ENCODE measurements at regions not wholly inside any gene's neighbourhood (a gene's known extent, or its start where the extent isn't known, plus 50 kb on each side); places are given as distances from the start of the nearest gene placed in this dataset.
"Not testable (repeated sequence)": the region's sequence is repeated elsewhere in the genome, so short reads cannot be mapped to it uniquely, and the experiment has no call there.

GRCh38 chr2:212832211-212833195 is 293.9 kb upstream of the ERBB4 start:
- H3K9me3 ChIP-seq (ENCODE audit: low read length) = peaks cover 11% of the 10 kb centered on the region

GRCh38 chr2:212831671-212832199 is 293.1 kb upstream of the ERBB4 start:
- no peaks in the 10 kb centered on the region for H3K36me3 ChIP-seq (ENCODE audit: insufficient read depth, low read length)
- peaks cover 11% of the 10 kb centered on the region for H3K9me3 ChIP-seq (ENCODE audit: low read length)
- H3K4me1 ChIP-seq (ENCODE audit: insufficient read depth, low read length) = no peaks in the 10 kb centered on the region
- H3K27me3 ChIP-seq (ENCODE audit: insufficient read depth, low read length) = no peaks in the 10 kb centered on the region
- no peak overlapping the region for H3K4me3 ChIP-seq (ENCODE audit: low read length)
- H2AFZ ChIP-seq (ENCODE audit: low read depth, low read length) = no peak overlapping the region

More at GRCh38 chr2:212832211-212833195, 293.9 kb upstream of the ERBB4 start:
- Histone ChIP-seq H2AFZ (ENCODE audit: low read depth, low read length) (no peak overlapping the region), H3K36me3 (ENCODE audit: insufficient read depth, low read length) (no peaks in the 10 kb centered on the region), H3K4me1 (ENCODE audit: insufficient read depth, low read length) (no peaks in the 10 kb centered on the region), H3K4me3 (ENCODE audit: low read length) (no peak overlapping the region), H3K27me3 (ENCODE audit: insufficient read depth, low read length) (no peaks in the 10 kb centered on the region)

GRCh38 chr2:212816267-212816666 is 277.7 kb upstream of the ERBB4 start:
- no peak overlapping the region for H2AFZ ChIP-seq (ENCODE audit: low read depth, low read length)
- no peaks in the 10 kb centered on the region for H3K36me3 ChIP-seq (ENCODE audit: insufficient read depth, low read length)

GRCh38 chr2:212815453-212815852 is 276.9 kb upstream of the ERBB4 start:
- no peaks in the 10 kb centered on the region for H3K9me3 ChIP-seq (ENCODE audit: low read length)
- no peaks in the 10 kb centered on the region for H3K27me3 ChIP-seq (ENCODE audit: insufficient read depth, low read length)
- no peak overlapping the region for H3K4me3 ChIP-seq (ENCODE audit: low read length)
- H3K36me3 ChIP-seq (ENCODE audit: insufficient read depth, low read length) = no peaks in the 10 kb centered on the region
- no peak overlapping the region for H2AFZ ChIP-seq (ENCODE audit: low read depth, low read length)
- H3K4me1 ChIP-seq (ENCODE audit: insufficient read depth, low read length) = no peaks in the 10 kb centered on the region

More at GRCh38 chr2:212816267-212816666, 277.7 kb upstream of the ERBB4 start:
- Histone ChIP-seq H3K4me1 (ENCODE audit: insufficient read depth, low read length) (no peaks in the 10 kb centered on the region), H3K4me3 (ENCODE audit: low read length) (no peak overlapping the region), H3K27me3 (ENCODE audit: insufficient read depth, low read length) (no peaks in the 10 kb centered on the region), H3K9me3 (ENCODE audit: low read length) (no peaks in the 10 kb centered on the region)

GRCh38 chr2:212814941-212815340 is 276.3 kb upstream of the ERBB4 start:
- Histone ChIP-seq H3K4me3 (ENCODE audit: low read length) (no peak overlapping the region), H3K4me1 (ENCODE audit: insufficient read depth, low read length) (no peaks in the 10 kb centered on the region), H3K9me3 (ENCODE audit: low read length) (no peaks in the 10 kb centered on the region), H2AFZ (ENCODE audit: low read depth, low read length) (no peak overlapping the region), H3K27me3 (ENCODE audit: insufficient read depth, low read length) (no peaks in the 10 kb centered on the region), H3K36me3 (ENCODE audit: insufficient read depth, low read length) (no peaks in the 10 kb centered on the region)

- H3K27me3 ChIP-seq (ENCODE audit: insufficient read depth, low read length) = no peaks in the 10 kb centered on the region
- H3K9me3 ChIP-seq (ENCODE audit: low read length) = no peaks in the 10 kb centered on the region
- H3K4me3 ChIP-seq (ENCODE audit: low read length) = no peak overlapping the region
- H3K4me1 ChIP-seq (ENCODE audit: insufficient read depth, low read length) = no peaks in the 10 kb centered on the region
- H3K36me3 ChIP-seq (ENCODE audit: insufficient read depth, low read length) = no peaks in the 10 kb centered on the region
- H2AFZ ChIP-seq (ENCODE audit: low read depth, low read length) = no peak overlapping the region
Measured at GRCh38 chr2:212811921-212812320, 273.3 kb upstream of the ERBB4 start.

- no peaks in the 10 kb centered on the region for H3K4me1 ChIP-seq (ENCODE audit: insufficient read depth, low read length)
- no peak overlapping the region for H2AFZ ChIP-seq (ENCODE audit: low read depth, low read length)
- H3K36me3 ChIP-seq (ENCODE audit: insufficient read depth, low read length) = no peaks in the 10 kb centered on the region
- no peaks in the 10 kb centered on the region for H3K9me3 ChIP-seq (ENCODE audit: low read length)
- no peak overlapping the region for H3K4me3 ChIP-seq (ENCODE audit: low read length)
- no peaks in the 10 kb centered on the region for H3K27me3 ChIP-seq (ENCODE audit: insufficient read depth, low read length)
Measured at GRCh38 chr2:212811036-212811805, 272.6 kb upstream of the ERBB4 start.

GRCh38 chr2:212797484-212798205 is 259.0 kb upstream of the ERBB4 start:
- no peaks in the 10 kb centered on the region for H3K36me3 ChIP-seq (ENCODE audit: insufficient read depth, low read length)
- H3K4me3 ChIP-seq (ENCODE audit: low read length) = no peak overlapping the region
- H3K9me3 ChIP-seq (ENCODE audit: low read length) = no peaks in the 10 kb centered on the region

GRCh38 chr2:212794471-212794870 is 255.9 kb upstream of the ERBB4 start:
- no peak overlapping the region for H2AFZ ChIP-seq (ENCODE audit: low read depth, low read length)
- no peak overlapping the region for H3K4me3 ChIP-seq (ENCODE audit: low read length)
- no peaks in the 10 kb centered on the region for H3K4me1 ChIP-seq (ENCODE audit: insufficient read depth, low read length)
- H3K9me3 ChIP-seq (ENCODE audit: low read length) = no peaks in the 10 kb centered on the region
- H3K27me3 ChIP-seq (ENCODE audit: insufficient read depth, low read length) = no peaks in the 10 kb centered on the region
- H3K36me3 ChIP-seq (ENCODE audit: insufficient read depth, low read length) = no peaks in the 10 kb centered on the region

More at GRCh38 chr2:212797484-212798205, 259.0 kb upstream of the ERBB4 start:
- H3K27me3 ChIP-seq (ENCODE audit: insufficient read depth, low read length) = no peaks in the 10 kb centered on the region
- no peaks in the 10 kb centered on the region for H3K4me1 ChIP-seq (ENCODE audit: insufficient read depth, low read length)
- no peak overlapping the region for H2AFZ ChIP-seq (ENCODE audit: low read depth, low read length)

GRCh38 chr2:212791569-212791968 is 253.0 kb upstream of the ERBB4 start:
- Histone ChIP-seq H3K4me3 (ENCODE audit: low read length) (no peak overlapping the region), H3K4me1 (ENCODE audit: insufficient read depth, low read length) (no peaks in the 10 kb centered on the region), H2AFZ (ENCODE audit: low read depth, low read length) (no peak overlapping the region), H3K27me3 (ENCODE audit: insufficient read depth, low read length) (no peaks in the 10 kb centered on the region), H3K9me3 (ENCODE audit: low read length) (no peaks in the 10 kb centered on the region), H3K36me3 (ENCODE audit: insufficient read depth, low read length) (no peaks in the 10 kb centered on the region)

- H3K36me3 ChIP-seq (ENCODE audit: insufficient read depth, low read length); H3K4me1 ChIP-seq (ENCODE audit: insufficient read depth, low read length); H3K27me3 ChIP-seq (ENCODE audit: insufficient read depth, low read length); H2AFZ ChIP-seq (ENCODE audit: low read depth, low read length); H3K4me3 ChIP-seq (ENCODE audit: low read length); H3K9me3 ChIP-seq (ENCODE audit: low read length): not testable (repeated sequence)
Measured at GRCh38 chr2:212786088-212786487, 247.5 kb upstream of the ERBB4 start.

GRCh38 chr2:212777020-212777491 is 238.5 kb upstream of the ERBB4 start:
- Histone ChIP-seq H2AFZ (ENCODE audit: low read depth, low read length) (no peak overlapping the region), H3K9me3 (ENCODE audit: low read length) (no peaks in the 10 kb centered on the region), H3K4me1 (ENCODE audit: insufficient read depth, low read length) (no peaks in the 10 kb centered on the region), H3K27me3 (ENCODE audit: insufficient read depth, low read length) (no peaks in the 10 kb centered on the region), H3K36me3 (ENCODE audit: insufficient read depth, low read length) (no peaks in the 10 kb centered on the region), H3K4me3 (ENCODE audit: low read length) (no peak overlapping the region)

Measured in neuron (in vitro differentiated cells).